ENCODE measurements at regions not wholly inside any gene's neighbourhood (a gene's known extent, or its start where the extent isn't known, plus 50 kb on each side); places are given as distances from the start of the nearest gene placed in this dataset.

GRCh38 chr15:87727073-87727472 lies 529.5 kb downstream of the NTRK3 start (continued):
- TF ChIP-seq ZNF521 (tag by site-specific recombination; IDR thresholded peaks at IDR 0.05) (no peak), PRDM6 (tag by site-specific recombination; IDR thresholded peaks at IDR 0.05) (no peak), ZNF624 (tag by site-specific recombination; IDR thresholded peaks at IDR 0.05) (no peak)

- POLR2A ChIA-PET, result no interaction called here
- H3K9me3 ChIP-seq (ENCODE audit: control insufficient read depth, insufficient read depth, low read depth, low read length), result no peaks in the 10 kb centered on the region
- CTCF ChIA-PET, result no interaction called here
- no peaks in the 10 kb centered on the region for H3K36me3 ChIP-seq (ENCODE audit: control insufficient read depth in 2 of 2, insufficient read depth in 1 of 2, low read length in 2 of 2)
- no peak overlapping the region for H3K27ac ChIP-seq (ENCODE audit: extremely low read depth, low read depth, low read length)
- no peaks in the 10 kb centered on the region for H3K4me1 ChIP-seq (ENCODE audit: control insufficient read depth, insufficient read depth, low read length)
- no peak overlapping the region for H3K4me3 ChIP-seq (ENCODE audit: low read depth, low read length)
- TF ChIP-seq ZNF830 (tag by site-specific recombination; IDR thresholded peaks at IDR 0.05; ENCODE audit: low read depth), result no peak
- no peak for TF ChIP-seq ZBTB20 (tag by site-specific recombination; IDR thresholded peaks at IDR 0.05)
- no peak for TF ChIP-seq ZNF658 (tag by site-specific recombination; IDR thresholded peaks at IDR 0.05)
- TF ChIP-seq ZNF76 (tag by site-specific recombination; IDR thresholded peaks at IDR 0.05; ENCODE audit: borderline replicate concordance, low read depth), result no peak
- TF ChIP-seq YY2 (tag by site-specific recombination; IDR thresholded peaks at IDR 0.05), result no peak
- TF ChIP-seq RBAK (tag by site-specific recombination; IDR thresholded peaks at IDR 0.05), result no peak
- TF ChIP-seq ZNF19 (tag by site-specific recombination; IDR thresholded peaks at IDR 0.05; ENCODE audit: low read depth), result no peak
- TF ChIP-seq ZNF133 (tag by site-specific recombination; IDR thresholded peaks at IDR 0.05), result no peak
- TF ChIP-seq ZSCAN18 (tag by site-specific recombination; IDR thresholded peaks at IDR 0.05), result no peak
- TF ChIP-seq PRDM6 (tag by site-specific recombination; IDR thresholded peaks at IDR 0.05), result no peak
- no peak for TF ChIP-seq ZNF214 (tag by site-specific recombination; IDR thresholded peaks at IDR 0.05; ENCODE audit: borderline replicate concordance)
- TF ChIP-seq ZBTB6 (tag by site-specific recombination; IDR thresholded peaks at IDR 0.05), result no peak
- no peak for TF ChIP-seq ZIC2 (tag by site-specific recombination; IDR thresholded peaks at IDR 0.05)
These were observed 532.2 kb downstream of the NTRK3 start for GRCh38 chr15:87724330-87724729.

GRCh38 chr15:87722941-87723691 lies 533.4 kb downstream of the NTRK3 start:
- Histone ChIP-seq H3K4me1 (ENCODE audit: control insufficient read depth, insufficient read depth, low read length) (no peaks in the 10 kb centered on the region), H3K27ac (ENCODE audit: extremely low read depth, low read depth, low read length) (no peak overlapping the region), H3K4me3 (ENCODE audit: low read depth, low read length) (no peak overlapping the region), H3K9me3 (ENCODE audit: control insufficient read depth, insufficient read depth, low read depth, low read length) (no peaks in the 10 kb centered on the region), H3K36me3 (ENCODE audit: control insufficient read depth in 2 of 2, insufficient read depth in 1 of 2, low read length in 2 of 2) (no peaks in the 10 kb centered on the region)
- POLR2A ChIA-PET, result no interaction called here
- no peak for TF ChIP-seq ELK4 (IDR thresholded peaks at IDR 0.05; ENCODE audit: borderline replicate concordance, low read depth, low read length)
- no peak for TF ChIP-seq KLF17 (tag by site-specific recombination; IDR thresholded peaks at IDR 0.05)
- CTCF ChIA-PET, result interaction anchor here (0.7 kb wide), 3 partner anchors 14 to 1507 kb away, joined by 3 read pairs; no protein-coding TSS in a partner anchor
